ENCODE measurements at regions not wholly inside any gene's neighbourhood (a gene's known extent, or its start where the extent isn't known, plus 50 kb on each side); places are given as distances from the start of the nearest gene placed in this dataset.
"Not testable (repeated sequence)": the region's sequence is repeated elsewhere in the genome, so short reads cannot be mapped to it uniquely, and the experiment has no call there.

DNA sequence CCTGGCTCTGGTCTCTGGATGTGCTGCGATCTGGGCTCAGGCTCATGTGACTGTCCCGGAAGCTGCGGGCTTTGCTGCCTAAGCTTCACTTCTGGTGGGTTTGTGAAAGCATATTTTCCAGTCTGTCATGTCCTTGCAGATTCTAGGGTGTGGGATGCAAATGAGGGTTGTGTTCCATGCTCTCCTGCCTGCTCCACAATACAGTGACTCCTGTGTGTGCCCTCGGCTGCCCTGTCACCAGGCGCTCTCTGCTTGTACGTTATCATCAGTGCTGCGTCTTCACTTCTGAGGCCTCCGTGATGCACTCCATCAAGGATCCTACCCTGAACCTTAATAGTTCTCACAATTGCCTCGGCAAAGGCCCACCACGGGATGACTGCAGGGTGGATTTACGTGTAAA, 84.2 kb downstream of the TTLL2 start:
- DNase-seq = no peak

DNA sequence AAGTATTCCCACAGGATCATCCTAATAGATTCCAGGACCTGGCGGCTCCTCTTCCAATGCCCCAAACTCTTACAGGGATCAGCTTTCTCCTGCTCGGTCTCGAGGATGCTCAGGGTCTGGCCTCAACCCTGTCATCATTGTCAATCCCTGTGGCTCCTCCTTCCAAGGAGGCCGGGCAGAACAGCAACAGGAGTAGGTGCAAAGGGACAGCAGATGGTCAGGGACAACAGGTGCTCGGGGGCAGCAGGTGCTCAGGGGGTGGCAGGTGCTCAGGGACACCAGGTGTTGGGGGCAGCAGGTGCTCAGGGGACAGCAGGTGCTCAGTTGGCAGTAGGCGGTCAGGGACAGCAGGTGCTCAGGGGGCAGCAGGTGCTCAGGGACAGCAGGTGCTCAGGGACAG, 84.8 kb downstream of the TTLL2 start:
- DNase-seq = no peak

DNA sequence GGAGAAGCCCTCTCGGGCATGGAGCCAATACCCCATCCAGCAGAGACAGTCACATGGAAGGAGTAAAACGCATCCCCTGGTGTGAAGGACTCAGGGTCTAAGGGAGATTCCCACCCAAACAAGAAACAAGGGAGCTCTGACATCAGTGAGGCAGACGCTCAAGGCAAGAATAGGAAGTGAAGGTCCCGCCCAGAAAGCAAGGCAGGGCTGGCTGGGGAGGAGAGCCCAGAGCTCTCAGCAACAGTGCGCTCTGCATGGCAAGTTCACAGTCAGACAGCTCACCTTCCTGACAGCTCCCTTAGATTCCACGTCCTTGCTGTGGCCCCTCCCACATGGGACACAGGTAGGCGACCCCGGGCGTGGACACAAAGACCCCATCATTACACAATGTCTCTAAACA, 85.6 kb downstream of the TTLL2 start:
- DNase-seq = no peak

DNA sequence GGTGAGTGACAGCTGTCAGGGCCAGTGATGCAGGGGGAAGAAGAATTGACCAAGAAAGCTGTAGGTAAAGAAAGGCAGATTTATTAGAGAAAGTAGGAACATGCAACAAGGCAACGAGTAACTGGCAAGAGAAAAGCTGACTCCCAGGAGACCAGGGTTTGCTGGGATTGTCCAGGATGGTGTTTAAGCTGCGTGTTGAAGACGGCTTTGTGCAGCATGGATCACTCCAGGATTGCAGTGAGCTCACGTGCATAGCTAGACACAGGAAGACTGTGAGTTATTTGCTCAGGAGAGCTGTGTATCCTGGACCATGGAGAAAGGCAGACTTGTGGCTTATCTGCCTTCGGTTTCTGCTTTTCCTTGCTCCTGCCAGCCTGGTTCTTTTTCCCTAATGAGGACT, 87.6 kb downstream of the TTLL2 start:
- no peak for DNase-seq

DNA sequence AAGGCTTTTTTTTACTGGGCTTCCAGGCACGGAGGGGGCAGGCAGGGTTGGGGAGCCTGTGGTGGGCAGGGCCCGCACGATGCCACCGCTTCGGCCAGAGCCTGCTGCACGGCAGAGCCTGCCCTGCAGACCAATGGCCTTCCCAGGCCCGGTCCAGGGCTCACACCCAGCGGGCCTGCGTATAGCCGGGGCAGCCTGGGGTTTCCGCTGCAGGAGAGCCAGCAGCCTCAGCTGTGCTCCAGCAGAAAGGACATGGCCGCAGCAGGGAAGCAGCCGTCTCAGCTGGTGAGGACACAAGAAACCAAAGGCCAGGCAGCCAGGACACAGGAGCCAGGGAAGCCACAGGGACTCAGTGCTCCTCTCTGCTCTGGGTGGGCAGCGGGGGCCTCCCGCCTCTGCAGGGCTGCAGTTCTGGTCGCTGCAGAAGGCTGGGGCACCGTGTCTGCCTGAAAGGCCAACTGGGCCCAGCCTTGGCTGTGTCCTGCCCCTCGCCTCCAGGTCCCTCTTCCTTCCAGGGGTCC, 90.6 kb downstream of the TTLL2 start:
- DNase-seq = no peak

DNA sequence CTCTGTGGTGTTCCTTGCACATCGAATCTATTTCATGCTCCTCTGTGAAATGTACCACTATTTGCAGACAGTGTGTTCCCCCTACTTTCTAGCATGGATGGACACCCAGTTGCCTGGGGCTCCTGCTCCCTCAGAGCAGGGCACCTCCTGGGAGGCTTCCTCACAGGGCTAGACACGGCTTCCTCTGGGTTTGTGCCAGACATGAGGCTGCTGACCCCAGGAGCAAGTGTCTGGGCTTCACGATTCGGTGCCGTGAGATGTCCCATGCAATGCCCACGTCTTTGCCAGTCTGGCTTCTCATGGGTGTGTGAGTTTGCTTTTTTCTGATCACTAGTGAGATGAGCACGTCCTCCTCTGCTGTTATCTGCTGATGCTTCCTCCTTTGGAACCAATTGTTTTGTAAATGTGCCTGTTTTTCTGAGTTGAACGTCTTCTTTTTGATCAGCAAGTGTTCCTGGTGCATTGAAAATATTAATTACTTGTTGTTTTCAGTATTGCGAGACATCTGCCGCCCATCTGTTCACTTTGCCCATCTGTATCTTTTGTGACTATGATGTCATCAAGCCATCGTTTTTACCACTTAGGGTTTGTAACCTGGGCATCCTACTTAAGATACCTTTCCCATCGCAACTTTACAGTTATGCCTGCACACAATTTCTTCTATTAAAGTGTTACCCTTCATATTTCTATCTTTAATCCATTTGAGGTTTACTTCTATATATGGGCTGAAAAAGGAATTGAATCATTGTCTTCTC, 92.0 kb downstream of the TTLL2 start:
- no peak for DNase-seq

DNA sequence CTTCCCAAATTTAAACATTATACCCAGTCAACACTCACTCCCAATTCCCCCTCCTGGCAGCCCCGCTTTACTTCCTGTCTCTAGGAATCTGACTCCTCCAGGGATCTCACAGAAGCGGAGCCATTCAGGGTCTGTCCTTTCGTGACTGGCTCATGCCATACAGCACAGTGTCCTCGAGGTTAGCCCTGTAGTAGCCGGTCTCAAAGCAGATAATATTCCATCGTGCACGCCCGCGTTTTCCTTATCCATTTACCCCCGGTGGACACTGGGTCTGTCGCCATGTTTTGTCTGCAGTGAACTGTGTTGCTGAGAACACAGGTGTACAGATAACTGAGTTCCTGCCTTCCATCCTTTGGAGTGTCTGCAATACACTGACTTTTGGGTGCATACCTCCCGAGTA, 95.3 kb downstream of the TTLL2 start:
- DNase-seq = no peak

DNA sequence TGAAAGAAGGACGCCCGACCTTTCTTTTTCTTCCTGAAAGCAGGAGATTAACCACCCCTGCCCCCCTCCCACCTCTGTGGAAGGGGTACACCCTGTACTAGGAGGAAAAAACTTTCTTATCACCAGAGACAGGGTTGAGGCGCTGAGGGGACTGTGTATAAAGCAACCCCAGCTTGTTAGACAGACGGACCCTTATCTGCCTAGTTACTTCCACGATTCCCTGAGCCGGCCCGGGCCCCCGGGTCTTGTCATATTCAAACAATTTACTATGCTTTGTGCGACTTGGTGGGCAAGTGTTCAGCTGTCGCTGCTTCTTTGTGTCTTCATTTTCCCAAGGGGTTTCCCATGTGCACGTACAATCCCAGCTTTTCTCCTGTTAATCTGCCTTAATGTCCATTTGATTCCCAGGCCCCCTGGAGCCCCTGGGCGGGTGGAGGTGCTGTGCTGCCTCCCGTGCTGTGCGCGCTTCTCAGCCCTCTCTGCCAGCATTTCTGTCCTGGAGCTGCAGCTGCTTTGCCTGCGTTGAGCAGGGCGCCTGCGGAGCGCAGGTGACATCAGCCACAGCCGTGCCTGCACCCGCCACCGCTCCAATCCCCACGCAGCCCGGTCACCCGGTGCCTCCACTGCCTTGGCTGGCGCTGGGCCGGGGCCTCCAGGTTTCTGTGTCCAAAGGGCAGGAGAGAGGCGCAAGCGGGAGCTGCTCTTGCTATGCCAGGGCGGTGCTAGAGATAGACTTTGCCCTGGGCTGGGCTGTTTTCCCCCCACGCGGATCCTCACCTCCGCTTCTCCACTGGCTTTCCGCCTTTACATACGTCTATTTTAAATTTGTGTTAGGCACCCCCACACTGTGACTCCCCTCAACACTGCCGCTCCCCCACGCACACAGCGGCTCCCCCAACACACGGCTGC, 96.2 kb downstream of the TTLL2 start:
- no peak for DNase-seq

DNA sequence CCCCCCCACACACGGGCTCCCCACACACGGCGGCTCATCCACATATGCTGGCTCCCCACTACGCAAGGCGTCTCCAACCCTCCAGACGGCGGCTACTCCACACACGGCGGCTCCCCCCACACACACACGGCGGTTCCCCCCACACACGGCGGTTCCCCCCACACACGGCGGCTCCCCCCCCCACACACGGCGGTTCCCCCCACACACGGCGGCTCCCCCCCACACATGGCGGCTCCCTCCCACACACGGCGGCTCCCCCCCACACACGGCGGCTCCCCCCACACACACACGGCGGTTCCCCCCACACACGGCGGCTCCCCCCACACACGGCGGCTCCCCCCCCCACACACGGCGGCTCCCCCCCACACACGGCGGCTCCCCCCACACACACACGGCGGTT, 97.1 kb downstream of the TTLL2 start:
- DNase-seq = not testable (repeated sequence)

DNA sequence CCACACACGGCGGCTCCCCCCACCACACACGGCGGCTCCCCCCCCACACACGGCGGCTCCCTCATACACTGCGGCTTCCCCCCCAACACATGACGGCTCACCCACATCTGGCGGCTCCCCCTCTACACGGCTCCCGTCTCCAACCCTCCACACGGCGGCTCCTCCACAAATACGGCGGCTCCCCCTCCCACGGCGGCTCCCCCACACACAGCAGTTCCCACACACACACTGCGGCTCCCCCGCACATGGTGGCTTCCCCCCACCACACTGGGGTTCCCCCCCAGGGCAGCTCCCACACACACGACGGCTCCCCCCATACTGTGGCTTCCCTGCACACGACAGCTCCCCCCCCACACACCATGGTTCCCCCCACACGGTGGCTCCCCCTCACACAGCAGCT, 98.0 kb downstream of the TTLL2 start:
- DNase-seq = no peak

DNA sequence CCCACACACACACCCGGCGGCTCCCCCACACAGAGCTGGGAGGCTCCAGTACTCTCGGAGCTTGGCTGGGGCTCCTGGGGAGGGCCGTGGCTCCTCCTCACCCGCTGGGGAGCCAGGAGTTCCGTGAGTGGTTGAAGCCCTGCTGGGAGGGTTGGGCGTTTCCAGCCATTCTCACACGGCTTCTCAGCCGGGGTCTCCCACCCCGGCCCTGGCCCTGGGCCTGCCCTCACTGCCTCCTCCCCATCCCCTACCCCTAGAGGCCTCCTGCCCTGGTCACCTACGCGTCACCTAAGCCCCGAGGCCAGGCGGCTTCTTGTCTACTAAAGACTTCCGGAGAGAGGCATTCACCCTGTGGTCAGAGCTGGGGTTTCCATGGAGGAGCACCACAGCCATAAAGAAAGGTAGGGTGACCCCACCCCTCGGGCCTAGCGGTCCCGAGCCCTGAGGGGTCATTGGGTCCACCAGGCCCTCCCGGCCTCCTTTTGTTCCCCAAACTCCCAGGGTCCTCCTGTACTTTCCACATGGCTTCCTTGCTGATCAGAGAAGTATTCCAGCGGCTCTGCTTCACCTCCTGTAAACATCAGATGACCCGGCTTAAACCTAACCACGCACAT, 99.3 kb downstream of the TTLL2 start:
- DNase-seq = no peak

DNA sequence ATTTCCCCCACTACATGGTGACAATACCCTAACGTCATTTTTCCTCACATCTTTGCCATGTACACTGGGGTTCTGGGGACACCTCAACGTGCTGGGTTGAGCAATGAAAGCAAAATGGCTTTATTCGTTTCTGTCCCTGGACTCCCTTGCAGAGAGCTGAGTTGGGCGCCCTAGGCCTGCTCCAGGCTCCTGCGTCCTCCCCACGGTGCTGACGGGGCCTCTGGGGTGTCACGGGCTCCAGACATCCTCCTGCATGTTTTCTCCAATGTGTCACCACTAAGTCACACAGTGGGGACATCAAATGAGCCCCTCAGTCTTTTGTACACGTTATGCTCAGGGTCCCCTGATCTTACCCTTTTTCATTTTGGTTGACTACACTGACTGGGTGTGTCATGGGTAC, 99.8 kb downstream of the TTLL2 start:
- no peak for DNase-seq

DNA sequence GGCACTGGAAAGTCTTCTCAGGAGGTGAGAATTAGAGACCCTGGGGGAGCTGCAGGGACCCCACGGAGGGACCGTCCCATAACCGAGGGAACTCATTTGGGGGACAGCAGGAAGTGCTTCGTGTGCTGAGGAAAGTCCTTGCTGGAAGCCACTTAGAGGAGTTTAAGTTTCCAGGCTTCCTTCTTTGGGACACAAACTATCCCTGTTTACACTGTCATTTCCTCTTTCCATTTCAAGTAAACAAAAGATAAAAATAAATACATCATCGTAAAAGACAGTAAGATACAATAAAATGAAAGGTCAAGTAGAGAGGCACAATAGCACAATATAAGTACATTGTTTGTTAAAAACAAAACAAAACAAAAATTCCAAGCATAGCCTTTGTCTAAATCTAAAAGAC, 101.2 kb downstream of the TTLL2 start:
- DNase-seq = no peak

DNA sequence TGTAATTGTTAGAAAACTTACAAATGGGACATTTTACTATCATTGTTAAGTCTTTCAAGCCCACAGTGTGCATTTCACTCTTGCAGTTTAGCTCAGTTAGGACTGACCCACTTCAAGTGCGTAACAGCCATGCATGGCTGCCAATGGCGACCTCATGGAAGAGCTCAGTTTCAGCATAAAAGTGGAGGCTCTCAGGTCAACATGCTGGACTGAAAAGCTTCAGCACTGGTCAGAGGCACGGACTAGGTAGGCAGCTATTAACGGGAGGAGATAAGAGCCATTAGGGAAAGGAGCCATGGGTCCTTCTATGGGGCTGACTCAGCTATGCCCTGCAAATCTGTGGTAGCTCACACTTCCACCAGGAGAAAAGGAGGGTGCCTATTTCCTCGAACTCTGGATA, 101.8 kb downstream of the TTLL2 start:
- no peak for DNase-seq

DNA sequence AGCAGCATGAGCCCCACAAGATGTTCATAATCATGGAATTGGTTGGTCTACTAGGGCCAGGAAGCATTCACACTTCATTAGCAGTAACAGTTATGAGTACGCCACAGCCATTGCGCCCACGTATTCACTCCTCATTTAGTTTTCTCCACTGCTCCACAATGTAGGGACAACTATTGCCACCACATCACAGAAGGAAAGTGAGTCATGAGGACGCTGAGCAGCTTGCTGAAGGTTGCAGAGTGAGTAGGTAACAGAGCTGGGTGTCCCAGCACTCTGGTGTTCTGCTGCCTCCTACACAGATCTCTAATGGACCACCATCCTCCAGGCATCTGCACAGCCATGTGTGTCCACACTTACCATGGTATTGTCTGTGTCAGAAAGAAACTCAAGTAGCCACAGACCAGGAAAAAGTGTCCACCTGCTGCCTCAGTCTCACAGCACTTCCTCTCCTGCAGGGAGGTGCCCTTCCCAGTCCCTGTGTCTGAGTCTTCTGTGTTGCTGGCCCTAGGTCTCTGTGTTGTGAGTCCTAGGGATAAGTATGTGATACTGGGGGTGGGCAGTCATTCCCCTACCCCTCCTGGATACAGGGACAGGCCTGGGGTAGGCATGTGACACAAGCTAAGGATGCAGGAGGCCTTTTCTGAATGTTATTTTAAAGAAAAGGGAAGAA, 103.9 kb downstream of the TTLL2 start:
- no peak for DNase-seq

DNA sequence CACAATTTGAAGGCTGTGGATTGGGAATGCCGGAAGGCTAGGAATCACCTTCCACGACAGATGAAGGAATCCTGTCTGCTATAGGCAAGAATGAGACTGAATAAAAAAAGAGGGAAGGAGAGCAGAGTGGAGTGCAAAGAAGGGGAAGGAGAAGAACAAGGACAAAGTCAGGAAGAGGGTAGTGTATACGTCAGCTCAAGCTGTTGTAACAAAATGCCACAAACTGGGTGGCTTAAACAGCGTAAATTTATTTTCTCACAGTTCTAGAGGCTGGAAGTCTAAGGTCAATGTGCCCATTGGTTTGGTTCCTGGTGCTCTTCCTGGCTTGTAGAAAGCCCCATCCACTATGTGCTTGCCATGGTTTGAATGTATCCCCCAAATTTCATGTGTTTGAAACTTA, 104.5 kb downstream of the TTLL2 start:
- DNase-seq = no peak

DNA sequence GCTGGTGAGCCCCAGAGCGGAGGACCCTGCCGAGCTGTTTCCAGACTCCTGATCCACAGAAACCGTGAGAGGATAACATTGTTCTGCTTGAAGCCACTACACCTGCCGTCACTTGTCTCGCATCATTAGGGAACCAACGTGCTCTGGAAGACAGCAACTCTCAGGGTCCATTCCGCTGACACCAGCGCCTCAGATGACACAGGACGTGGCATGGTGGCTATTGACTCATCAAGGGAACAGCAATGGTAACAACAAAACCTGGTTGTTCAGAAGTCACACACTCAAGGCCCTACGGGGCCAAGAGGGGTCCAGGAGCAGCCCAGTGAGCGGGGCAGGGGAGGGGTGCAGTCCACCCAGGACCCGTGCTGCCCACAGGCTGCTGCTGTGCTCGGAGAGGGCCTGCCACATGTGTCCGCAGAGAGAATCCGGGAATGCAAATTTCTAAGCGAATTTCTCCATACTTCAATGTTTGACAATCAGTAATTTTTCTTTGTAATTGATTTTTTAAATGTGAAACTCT, 110.4 kb downstream of the TTLL2 start:
- no peak for DNase-seq

DNA sequence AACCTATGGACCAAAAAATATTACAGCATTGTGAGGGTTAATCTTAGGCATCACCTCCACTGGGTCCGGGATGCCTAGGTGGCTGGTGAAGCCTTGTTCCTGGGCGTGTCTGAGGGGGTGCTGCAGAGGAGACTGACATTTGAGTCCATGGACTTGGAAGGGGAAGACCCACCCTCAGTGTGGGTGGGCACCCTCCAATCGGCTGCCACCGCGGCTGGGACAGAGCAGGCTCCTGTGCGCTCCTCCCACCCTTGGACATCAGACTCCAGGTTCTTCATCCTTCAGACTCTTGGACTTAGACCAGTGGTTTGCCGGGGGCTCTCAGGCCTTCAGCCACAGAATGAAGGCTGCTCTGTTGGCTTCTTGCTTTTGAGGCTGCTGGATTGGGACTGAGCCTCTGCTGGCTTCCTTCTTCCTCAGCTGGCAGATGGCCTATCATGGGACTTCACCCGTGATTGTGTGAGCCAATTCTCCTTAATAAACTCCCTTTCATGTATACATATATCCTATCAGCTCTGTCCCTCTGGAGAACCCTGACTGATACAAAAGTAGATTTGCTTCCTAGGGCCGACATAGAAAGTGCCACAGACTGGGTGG, 113.1 kb downstream of the TTLL2 start:
- DNase-seq = no peak

DNA sequence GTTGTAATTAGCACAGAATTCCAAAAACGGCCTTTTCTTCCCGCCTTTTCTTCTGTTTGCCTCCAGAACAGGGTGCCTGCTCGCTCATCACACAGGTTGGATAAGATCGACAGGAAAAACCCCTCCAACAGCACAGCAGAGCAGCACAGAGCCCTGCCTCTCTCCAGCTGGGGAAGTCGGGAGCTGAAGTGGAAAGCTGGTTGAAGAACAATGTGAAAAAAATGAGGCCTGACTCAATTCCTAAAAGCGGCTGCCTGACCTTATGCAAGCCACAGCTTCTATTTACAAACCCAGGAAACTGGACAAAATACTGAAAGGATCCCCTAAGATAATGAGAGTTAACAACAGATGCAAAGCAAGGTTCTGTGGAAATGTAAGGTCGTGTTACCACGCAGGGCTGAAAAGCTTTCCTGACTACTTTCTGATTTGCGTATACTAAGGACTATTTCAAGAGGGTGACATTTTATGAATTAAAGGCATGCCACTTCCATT, 116.9 kb downstream of the TTLL2 start:
- no peak for DNase-seq

DNA sequence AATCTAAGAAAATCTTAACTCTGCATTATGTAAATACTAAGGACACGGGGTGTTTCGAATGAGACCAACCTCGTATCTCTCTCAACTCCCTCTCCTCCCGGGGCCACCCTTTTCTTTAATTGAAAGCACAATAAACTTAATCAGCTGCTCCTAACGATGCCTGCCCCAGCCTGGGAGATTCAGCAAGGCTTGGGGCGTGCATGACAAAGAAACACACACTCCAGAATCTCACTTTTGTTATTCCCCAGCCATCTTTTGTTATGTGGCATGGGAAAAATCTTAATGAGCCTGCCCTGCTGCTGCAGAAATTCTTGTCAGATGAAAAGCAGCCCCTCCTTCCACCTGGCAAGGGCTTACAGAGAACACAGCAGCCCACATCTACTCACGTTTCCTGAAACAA, 117.4 kb downstream of the TTLL2 start:
- DNase-seq = no peak

DNA sequence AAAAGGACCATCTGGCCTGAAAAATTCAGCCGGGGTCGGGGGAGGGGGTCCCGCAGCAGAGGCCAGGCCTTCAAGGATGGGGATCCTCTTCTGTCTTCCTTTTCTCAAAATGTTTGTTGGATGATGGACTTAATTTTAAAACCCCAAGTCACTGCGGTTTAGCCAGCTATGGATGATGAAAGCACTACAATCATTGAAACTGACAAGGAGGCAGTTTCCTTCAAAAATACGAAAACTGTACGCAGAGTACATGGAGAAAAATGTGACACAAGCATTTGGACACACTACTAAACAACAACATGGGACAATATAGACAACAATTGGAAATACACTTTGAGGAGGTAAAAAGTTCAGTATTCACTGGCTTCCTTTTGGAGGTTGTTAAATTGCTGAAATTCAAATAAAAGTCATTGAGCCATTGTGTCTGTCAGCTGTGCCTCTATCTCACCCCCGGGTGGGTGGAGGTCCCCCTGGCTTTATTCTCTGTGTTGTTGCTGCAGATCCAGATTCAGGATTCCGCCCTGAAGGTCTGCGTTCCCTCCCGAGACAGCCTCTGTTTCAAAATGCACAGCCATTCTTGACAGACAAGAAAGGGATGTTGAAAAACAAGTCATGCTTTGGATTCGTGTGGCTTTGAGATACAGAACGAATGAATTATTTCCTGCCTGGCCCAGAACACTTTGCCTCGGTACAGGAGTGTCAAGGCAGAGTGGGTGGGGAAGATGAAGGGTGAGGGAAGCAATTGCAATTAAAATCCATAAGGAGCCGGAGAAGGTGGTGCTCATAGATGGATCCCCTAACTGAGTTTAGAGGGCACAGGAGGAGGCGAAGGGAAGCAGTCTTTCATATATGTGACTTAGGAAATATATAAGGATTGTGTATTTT, 118.2 kb downstream of the TTLL2 start:
- no peak for DNase-seq
